Stomach (tissue), 8 donors: ENCODE measurements at regions not wholly inside any gene's neighbourhood (a gene's known extent, or its start where the extent isn't known, plus 50 kb on each side); places are given as distances from the start of the nearest gene placed in this dataset.

Experiments
- DNase-seq, 2 donors: peaks; one replicate each; pipeline versions ENCODE4 v3.0.0 to v3.0.0-alpha.2; 2013 to 2019
- H3K27ac ChIP-seq, 5 donors: fragments of 200-600 bp in 4 of 5; sonication (generic) in 4 of 5; one replicate each; pipeline ENCODE4 v1.5.1; 2013 to 2019; ENCODE audit warnings: mild to moderate bottlenecking in 1 of 5, moderate library complexity in 1 of 5
- H3K27me3 ChIP-seq, 3 donors: fragments of 200-600 bp; sonication (generic); one replicate each; pipeline ENCODE4 v1.5.1; 2017 to 2019; ENCODE audit warnings: mixed run types in 1 of 3
- H3K36me3 ChIP-seq, 4 donors: fragments of 200-600 bp; sonication (generic); 1 replicate in 3 of 4; 2 replicates in 1 of 4; pipeline ENCODE4 v1.5.1; 2016 to 2019
- H3K4me1 ChIP-seq, 4 donors: fragments of 200-600 bp; sonication (generic); one replicate each; pipeline ENCODE4 v1.5.1; 2016 to 2019
- H3K4me3 ChIP-seq, 4 donors: fragments of 200-600 bp; sonication (generic) in 3 of 4; one replicate each; pipeline ENCODE4 v1.5.1; 2016 to 2019; ENCODE audit warnings: mild to moderate bottlenecking in 1 of 4
- H3K9me3 ChIP-seq, 4 donors: fragments of 200-600 bp; sonication (generic); one replicate each; pipeline ENCODE4 v1.5.1; 2016 to 2019
- EP300 ChIP-seq: sonication (generic); formaldehyde crosslinking; IDR thresholded peaks from one replicate; pipeline ENCODE4 v1.6.1; 2017; ENCODE audit warnings: antibody characterized with exemption
- POLR2A ChIP-seq, 4 donors: fragments of 450-650 bp; IDR thresholded peaks; one replicate each; pipeline ENCODE4 v1.6.1; 2016; ENCODE audit warnings: antibody characterized with exemption in 4 of 4, control low read depth in 2 of 4, mild to moderate bottlenecking in 1 of 4, moderate library complexity in 1 of 4
- POLR2AphosphoS5 ChIP-seq, 3 donors: sonication (generic); formaldehyde crosslinking; IDR thresholded peaks; one replicate each; pipeline ENCODE4 v1.6.1; 2016; ENCODE audit warnings: antibody characterized with exemption in 3 of 3
- WGBS, 5 donors: extraction: QIAGEN DNeasy Blood & Tissue Kit in 3 of 5; methylation state at CpG; one replicate each; pipeline versions ENCODE4 v1.1.5 to v1.1.7; 2013 to 2018; 5-methylcytosine and 5-hydroxymethylcytosine counted together
- intact Hi-C: fragments of 100-400 bp; cut with DNase I; formaldehyde crosslinking; loops from one replicate; pipeline ENCODE4 v1.15.1; 2023; ENCODE audit warnings: low total_unique reads
- TF ChIP-seq, protein P1 (sequence below), 7 experiments: fragments of 450-650 bp in 4 of 7; fragments of 200-600 bp in 3 of 7; sonication (generic) in 3 of 7; IDR thresholded peaks; one replicate each; pipeline ENCODE4 v1.5.1; 2016 to 2019; ENCODE audit warnings: antibody characterized with exemption in 7 of 7, control low read depth in 2 of 7, mild to moderate bottlenecking in 1 of 7
- donor health status: healthy with polysubstance abuse.
- donor health status: Bipolar disorder and iron deficiency.
- donor health status: healthy.

DNA sequence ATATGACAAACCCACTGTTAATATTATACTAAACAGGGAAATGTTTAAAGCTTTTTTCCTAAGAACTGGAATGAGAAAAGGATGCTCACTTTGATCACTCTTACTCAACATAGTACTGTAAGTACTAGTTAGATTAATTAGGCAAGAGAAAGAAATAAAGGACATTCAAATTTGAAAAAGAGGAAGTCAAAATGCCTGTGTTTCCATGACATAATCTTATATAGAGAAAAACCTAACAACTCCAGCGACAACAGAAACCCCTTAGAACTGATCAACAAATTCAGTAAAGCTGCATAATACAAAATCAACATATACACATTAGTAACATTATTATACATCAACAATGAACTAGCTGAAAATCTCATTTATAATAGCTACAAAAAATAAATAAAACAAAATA, 200.6 kb upstream of the ROBO1 start:
- H3K36me3 ChIP-seq: no peaks in the 10 kb centered on the region
- TF ChIP-seq POLR2AphosphoS5 (IDR thresholded peaks at IDR 0.05): no peak
- no peak for TF ChIP-seq POLR2A (IDR thresholded peaks at IDR 0.05)
- TF ChIP-seq EP300: no peak
- TF ChIP-seq, protein P1, sequence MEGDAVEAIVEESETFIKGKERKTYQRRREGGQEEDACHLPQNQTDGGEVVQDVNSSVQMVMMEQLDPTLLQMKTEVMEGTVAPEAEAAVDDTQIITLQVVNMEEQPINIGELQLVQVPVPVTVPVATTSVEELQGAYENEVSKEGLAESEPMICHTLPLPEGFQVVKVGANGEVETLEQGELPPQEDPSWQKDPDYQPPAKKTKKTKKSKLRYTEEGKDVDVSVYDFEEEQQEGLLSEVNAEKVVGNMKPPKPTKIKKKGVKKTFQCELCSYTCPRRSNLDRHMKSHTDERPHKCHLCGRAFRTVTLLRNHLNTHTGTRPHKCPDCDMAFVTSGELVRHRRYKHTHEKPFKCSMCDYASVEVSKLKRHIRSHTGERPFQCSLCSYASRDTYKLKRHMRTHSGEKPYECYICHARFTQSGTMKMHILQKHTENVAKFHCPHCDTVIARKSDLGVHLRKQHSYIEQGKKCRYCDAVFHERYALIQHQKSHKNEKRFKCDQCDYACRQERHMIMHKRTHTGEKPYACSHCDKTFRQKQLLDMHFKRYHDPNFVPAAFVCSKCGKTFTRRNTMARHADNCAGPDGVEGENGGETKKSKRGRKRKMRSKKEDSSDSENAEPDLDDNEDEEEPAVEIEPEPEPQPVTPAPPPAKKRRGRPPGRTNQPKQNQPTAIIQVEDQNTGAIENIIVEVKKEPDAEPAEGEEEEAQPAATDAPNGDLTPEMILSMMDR (IDR thresholded peaks at IDR 0.05): no peak
- peaks cover 0 to 9% (median 7%) of the 10 kb centered on the region in 4 donors for H3K9me3 ChIP-seq
- intact Hi-C loops: no loop called here
- no peak overlapping the region for H3K27ac ChIP-seq
- no peaks in the 10 kb centered on the region for H3K4me1 ChIP-seq
- no peak for DNase-seq
- no peaks in the 10 kb centered on the region for H3K27me3 ChIP-seq
- 57 to 79% (median 76%) methylated on average over 1 of the region's 1 CpG for WGBS, 5 donors
- H3K4me3 ChIP-seq: no peak overlapping the region

DNA sequence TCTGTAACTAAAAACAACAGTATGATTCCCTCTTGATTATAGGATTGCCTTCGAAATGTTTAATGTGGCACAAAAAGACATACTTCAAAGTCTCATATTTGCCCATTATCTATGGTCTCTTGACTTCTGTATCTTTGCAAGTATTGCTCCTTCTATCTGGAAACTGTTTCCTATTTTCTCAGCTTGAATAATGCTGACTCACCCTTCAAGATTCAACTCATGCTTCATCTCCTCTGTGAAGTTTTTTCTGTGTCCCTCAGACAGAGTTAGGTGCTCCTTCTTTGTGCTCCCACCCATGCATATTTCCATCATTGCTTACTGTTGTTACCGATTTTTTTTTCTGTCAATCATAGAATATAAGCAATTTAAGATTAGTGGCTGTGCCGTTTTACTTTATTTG, 192.8 kb upstream of the ROBO1 start:
- Histone ChIP-seq H3K9me3 (peaks cover 0 to 16% (median 7%) of the 10 kb centered on the region in 4 donors), H3K4me3 (no peak overlapping the region), H3K4me1 (no peaks in the 10 kb centered on the region), H3K27ac (no peak overlapping the region), H3K36me3 (no peaks in the 10 kb centered on the region), H3K27me3 (no peaks in the 10 kb centered on the region)
- TF ChIP-seq POLR2AphosphoS5 (IDR thresholded peaks at IDR 0.05): no peak
- TF ChIP-seq, protein P1 (IDR thresholded peaks at IDR 0.05): no peak
- no peak for TF ChIP-seq EP300
- no peak for TF ChIP-seq POLR2A (IDR thresholded peaks at IDR 0.05)
- DNase-seq: no peak
- intact Hi-C loops: no loop called here
- WGBS, 5 donors: 33 to 50% (median 48%) methylated on average over 3 of the region's 3 CpGs

DNA sequence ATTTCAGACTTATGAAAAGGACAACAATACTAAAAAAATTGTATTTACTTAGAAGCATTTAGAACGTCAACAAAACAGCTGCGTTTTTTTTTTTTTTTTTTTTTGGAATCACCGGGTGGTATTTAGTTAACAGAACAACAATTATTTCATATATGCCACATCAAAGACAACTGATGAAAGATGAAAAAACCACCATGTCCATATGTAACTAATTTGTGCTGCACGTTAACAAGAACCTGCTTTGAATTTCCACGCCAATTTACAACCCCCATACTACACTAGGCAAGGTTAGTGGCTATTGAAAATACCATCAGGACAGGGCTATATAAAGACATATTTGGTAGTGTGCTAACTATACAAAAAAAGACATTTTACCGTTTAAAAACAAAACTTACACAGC, 189.3 kb upstream of the ROBO1 start:
- H3K9me3 ChIP-seq: peaks cover 0 to 4% (median 0%) of the 10 kb centered on the region in 4 donors
- no peaks in the 10 kb centered on the region for H3K27me3 ChIP-seq
- no peaks in the 10 kb centered on the region for H3K36me3 ChIP-seq
- H3K27ac ChIP-seq: no peak overlapping the region
- WGBS, 5 donors: 73 to 76% (median 74%) methylated on average over 6 of the region's 6 CpGs
- H3K4me3 ChIP-seq: no peak overlapping the region
- intact Hi-C loops: no loop called here
- no peaks in the 10 kb centered on the region for H3K4me1 ChIP-seq
- no peak for DNase-seq
- TF ChIP-seq, protein P1 (IDR thresholded peaks at IDR 0.05): no peak
- no peak for TF ChIP-seq POLR2AphosphoS5 (IDR thresholded peaks at IDR 0.05)
- no peak for TF ChIP-seq EP300
- no peak for TF ChIP-seq POLR2A (IDR thresholded peaks at IDR 0.05)

DNA sequence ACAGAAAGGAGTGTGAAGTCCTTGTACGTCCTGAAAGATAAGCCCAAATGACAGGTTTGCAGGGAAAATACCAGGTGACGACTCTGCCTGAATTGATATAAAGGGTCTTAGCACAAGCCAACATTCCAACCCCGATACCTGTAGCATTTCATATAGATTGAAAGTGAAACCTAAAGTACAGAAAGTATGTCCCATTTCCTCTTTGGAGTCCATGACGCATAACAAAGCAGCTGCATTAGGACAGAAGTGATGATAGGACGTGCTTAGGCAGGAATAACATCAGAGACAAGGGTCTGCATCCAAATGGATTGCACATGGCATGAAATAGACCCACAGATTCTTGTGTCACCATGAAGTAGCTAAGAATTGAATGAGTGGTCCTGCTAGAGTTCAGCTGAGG, 187.0 kb upstream of the ROBO1 start:
- TF ChIP-seq, protein P1 (IDR thresholded peaks at IDR 0.05): no peak
- TF ChIP-seq POLR2AphosphoS5 (IDR thresholded peaks at IDR 0.05) (no peak), EP300 (no peak), POLR2A (IDR thresholded peaks at IDR 0.05) (no peak)
- DNase-seq: peak in 1 of 2 donors; percentile 10
- Histone ChIP-seq H3K4me1 (no peaks in the 10 kb centered on the region), H3K9me3 (peaks cover 0 to 9% (median 2%) of the 10 kb centered on the region in 4 donors), H3K4me3 (no peak overlapping the region), H3K27ac (no peak overlapping the region), H3K36me3 (no peaks in the 10 kb centered on the region), H3K27me3 (no peaks in the 10 kb centered on the region)
- intact Hi-C loops: no loop called here
- WGBS, 5 donors: 57 to 84% (median 73%) methylated on average over 5 of the region's 5 CpGs
